ENCODE measurements at regions not wholly inside any gene's neighbourhood (a gene's known extent, or its start where the extent isn't known, plus 50 kb on each side); places are given as distances from the start of the nearest gene placed in this dataset.

DNA sequence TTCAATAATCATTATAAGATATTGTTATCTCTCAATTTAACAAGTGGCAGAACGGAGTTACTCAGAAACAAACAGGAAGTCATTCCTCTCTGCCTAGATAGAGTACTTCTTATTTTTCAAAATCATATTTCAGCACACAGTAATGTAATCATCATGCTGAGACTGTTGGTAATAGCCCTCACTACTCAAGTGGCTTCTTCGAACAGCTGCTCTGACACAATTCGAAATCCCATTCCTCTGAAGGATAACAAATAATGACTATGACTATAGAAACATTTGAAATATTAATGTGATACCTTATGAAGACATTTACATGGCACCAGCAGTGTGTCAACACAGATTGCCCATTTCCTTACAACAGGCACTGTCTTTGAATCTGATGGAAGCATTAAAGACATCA lies 1249.8 kb downstream of the NSUN3 start:
- TF ChIP-seq EZH2phosphoT487 (IDR thresholded peaks at IDR 0.05; ENCODE audit: unreplicated experiment), result no peak
- TF ChIP-seq, protein P1, sequence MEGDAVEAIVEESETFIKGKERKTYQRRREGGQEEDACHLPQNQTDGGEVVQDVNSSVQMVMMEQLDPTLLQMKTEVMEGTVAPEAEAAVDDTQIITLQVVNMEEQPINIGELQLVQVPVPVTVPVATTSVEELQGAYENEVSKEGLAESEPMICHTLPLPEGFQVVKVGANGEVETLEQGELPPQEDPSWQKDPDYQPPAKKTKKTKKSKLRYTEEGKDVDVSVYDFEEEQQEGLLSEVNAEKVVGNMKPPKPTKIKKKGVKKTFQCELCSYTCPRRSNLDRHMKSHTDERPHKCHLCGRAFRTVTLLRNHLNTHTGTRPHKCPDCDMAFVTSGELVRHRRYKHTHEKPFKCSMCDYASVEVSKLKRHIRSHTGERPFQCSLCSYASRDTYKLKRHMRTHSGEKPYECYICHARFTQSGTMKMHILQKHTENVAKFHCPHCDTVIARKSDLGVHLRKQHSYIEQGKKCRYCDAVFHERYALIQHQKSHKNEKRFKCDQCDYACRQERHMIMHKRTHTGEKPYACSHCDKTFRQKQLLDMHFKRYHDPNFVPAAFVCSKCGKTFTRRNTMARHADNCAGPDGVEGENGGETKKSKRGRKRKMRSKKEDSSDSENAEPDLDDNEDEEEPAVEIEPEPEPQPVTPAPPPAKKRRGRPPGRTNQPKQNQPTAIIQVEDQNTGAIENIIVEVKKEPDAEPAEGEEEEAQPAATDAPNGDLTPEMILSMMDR (conservative IDR thresholded peaks at IDR 0.05; ENCODE audit: low read depth in 2 of 2), result no peak
- TF ChIP-seq POLR2AphosphoS5 (IDR thresholded peaks at IDR 0.05; ENCODE audit: low read depth), result no peak
- no peak for TF ChIP-seq JUNB (IDR thresholded peaks at IDR 0.05; ENCODE audit: unreplicated experiment)
- no peak for TF ChIP-seq STAT1 (IDR thresholded peaks at IDR 0.05; ENCODE audit: unreplicated experiment)
- TF ChIP-seq ZNF331 (CRISPR knock-in tag; IDR thresholded peaks at IDR 0.05; ENCODE audit: low read depth), result no peak
- no peak for TF ChIP-seq EZH2 (IDR thresholded peaks at IDR 0.05; ENCODE audit: low read depth, unreplicated experiment)

All from GM23338 (cell line).